WTC11 (cell line): ENCODE measurements at regions not wholly inside any gene's neighbourhood (a gene's known extent, or its start where the extent isn't known, plus 50 kb on each side); places are given as distances from the start of the nearest gene placed in this dataset.

ENCODE experiments used
- CREB1 ChIP-seq: sonication (generic); formaldehyde crosslinking; IDR thresholded peaks from 2 replicates; pipeline ENCODE4 v1.8.0; 2023; ENCODE audit warnings: mild to moderate bottlenecking, missing genetic modification reagents
- IRF2 ChIP-seq: sonication (generic); formaldehyde crosslinking; IDR thresholded peaks from 2 replicates; pipeline ENCODE4 v1.8.0; 2022; ENCODE audit warnings: low read depth, missing genetic modification reagents, borderline replicate concordance
- JUN ChIP-seq: sonication (generic); formaldehyde crosslinking; IDR thresholded peaks from 2 replicates; pipeline ENCODE4 v1.8.0; 2023; ENCODE audit warnings: mild to moderate bottlenecking, missing genetic modification reagents
- MXD4 ChIP-seq: fragments of 250-450 bp; sonication (Bioruptor Pico); IDR thresholded peaks from 2 replicates; pipeline ENCODE4 v1.8.0; 2021; ENCODE audit warnings: mild to moderate bottlenecking, moderate library complexity, borderline replicate concordance
- NFE2L1 ChIP-seq: sonication (generic); formaldehyde crosslinking; IDR thresholded peaks from 2 replicates; pipeline ENCODE4 v1.8.1; 2023; ENCODE audit warnings: missing genetic modification reagents
- ZBTB21 ChIP-seq: sonication (generic); formaldehyde crosslinking; IDR thresholded peaks from 2 replicates; pipeline ENCODE4 v1.8.1; 2023; ENCODE audit warnings: mild to moderate bottlenecking, missing genetic modification reagents, borderline replicate concordance
- ZNF121 ChIP-seq: sonication (generic); formaldehyde crosslinking; IDR thresholded peaks from 2 replicates; pipeline ENCODE4 v1.8.0; 2023; ENCODE audit warnings: missing genetic modification reagents
- TF ChIP-seq, protein P1 (sequence below): fragments of 200-600 bp; IDR thresholded peaks from 2 replicates; pipeline ENCODE4 v1.8.0; 2022; ENCODE audit warnings: antibody characterized with exemption
- TF ChIP-seq, protein P2 (sequence below): sonication (generic); formaldehyde crosslinking; conservative IDR thresholded peaks from 2 replicates; pipeline ENCODE4 v1.8.1; 2022; ENCODE audit warnings: mild to moderate bottlenecking, missing genetic modification reagents
- TF ChIP-seq, protein P3 (sequence below): sonication (generic); formaldehyde crosslinking; IDR thresholded peaks from 2 replicates; pipeline ENCODE4 v1.8.1; 2022; ENCODE audit warnings: low read depth, missing genetic modification reagents, borderline replicate concordance

DNA sequence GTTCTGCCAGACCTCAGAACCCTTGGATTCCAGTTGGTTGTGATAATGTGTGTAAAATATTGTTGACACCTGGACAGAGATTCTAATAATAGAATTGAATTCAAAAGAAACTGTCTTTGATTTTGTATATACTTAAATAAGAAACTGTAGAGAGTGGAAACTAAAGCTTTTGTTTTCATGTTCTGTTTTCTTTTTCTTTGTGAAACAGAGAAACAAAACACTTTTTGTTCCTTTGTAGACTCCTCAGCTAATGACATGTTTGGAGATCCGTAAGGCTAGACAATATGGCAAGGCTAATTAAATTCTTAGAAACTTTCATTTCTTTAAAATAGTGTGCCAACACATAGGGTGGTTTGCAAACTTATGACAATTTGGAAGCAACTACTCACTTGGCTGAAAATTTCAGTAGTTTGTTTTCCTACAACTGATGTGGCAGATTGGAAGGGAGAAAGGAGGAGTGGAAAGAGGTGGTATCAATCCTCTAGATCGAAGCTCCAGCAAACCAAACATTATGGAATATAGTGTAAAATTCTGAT is 90.9 kb upstream of the FAT1 start:
- no peak for TF ChIP-seq NFE2L1
- TF ChIP-seq, protein P1, sequence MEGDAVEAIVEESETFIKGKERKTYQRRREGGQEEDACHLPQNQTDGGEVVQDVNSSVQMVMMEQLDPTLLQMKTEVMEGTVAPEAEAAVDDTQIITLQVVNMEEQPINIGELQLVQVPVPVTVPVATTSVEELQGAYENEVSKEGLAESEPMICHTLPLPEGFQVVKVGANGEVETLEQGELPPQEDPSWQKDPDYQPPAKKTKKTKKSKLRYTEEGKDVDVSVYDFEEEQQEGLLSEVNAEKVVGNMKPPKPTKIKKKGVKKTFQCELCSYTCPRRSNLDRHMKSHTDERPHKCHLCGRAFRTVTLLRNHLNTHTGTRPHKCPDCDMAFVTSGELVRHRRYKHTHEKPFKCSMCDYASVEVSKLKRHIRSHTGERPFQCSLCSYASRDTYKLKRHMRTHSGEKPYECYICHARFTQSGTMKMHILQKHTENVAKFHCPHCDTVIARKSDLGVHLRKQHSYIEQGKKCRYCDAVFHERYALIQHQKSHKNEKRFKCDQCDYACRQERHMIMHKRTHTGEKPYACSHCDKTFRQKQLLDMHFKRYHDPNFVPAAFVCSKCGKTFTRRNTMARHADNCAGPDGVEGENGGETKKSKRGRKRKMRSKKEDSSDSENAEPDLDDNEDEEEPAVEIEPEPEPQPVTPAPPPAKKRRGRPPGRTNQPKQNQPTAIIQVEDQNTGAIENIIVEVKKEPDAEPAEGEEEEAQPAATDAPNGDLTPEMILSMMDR = no peak
- no peak for TF ChIP-seq IRF2 (CRISPR knock-in tag)
- TF ChIP-seq ZBTB21 (CRISPR knock-in tag) = no peak
- no peak for TF ChIP-seq ZNF121
- TF ChIP-seq JUN (CRISPR knock-in tag) = no peak
- no peak for TF ChIP-seq CREB1 (CRISPR knock-in tag)
- TF ChIP-seq, protein P2, sequence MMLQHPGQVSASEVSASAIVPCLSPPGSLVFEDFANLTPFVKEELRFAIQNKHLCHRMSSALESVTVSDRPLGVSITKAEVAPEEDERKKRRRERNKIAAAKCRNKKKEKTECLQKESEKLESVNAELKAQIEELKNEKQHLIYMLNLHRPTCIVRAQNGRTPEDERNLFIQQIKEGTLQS = no peak
- TF ChIP-seq, protein P3, sequence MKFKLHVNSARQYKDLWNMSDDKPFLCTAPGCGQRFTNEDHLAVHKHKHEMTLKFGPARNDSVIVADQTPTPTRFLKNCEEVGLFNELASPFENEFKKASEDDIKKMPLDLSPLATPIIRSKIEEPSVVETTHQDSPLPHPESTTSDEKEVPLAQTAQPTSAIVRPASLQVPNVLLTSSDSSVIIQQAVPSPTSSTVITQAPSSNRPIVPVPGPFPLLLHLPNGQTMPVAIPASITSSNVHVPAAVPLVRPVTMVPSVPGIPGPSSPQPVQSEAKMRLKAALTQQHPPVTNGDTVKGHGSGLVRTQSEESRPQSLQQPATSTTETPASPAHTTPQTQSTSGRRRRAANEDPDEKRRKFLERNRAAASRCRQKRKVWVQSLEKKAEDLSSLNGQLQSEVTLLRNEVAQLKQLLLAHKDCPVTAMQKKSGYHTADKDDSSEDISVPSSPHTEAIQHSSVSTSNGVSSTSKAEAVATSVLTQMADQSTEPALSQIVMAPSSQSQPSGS (CRISPR knock-in tag) = no peak
- no peak for TF ChIP-seq MXD4 (CRISPR knock-in tag)
